CD4-positive, alpha-beta T cell treated with Interleukin-12 subunit alpha and Interleukin-12 subunit beta, for 1 hour (primary cell): ENCODE measurements at regions not wholly inside any gene's neighbourhood (a gene's known extent, or its start where the extent isn't known, plus 50 kb on each side); places are given as distances from the start of the nearest gene placed in this dataset.
A peak's percentile ranks its signal among the peaks of the same experiment; 100 is the strongest.

Experiments used
- DNase-seq: peaks from one replicate; pipeline ENCODE4 v3.0.0-alpha.2; 2020

- no peak for DNase-seq
Measured at GRCh38 chr21:26784974-26785373, 60.2 kb downstream of the ADAMTS1 start.

- no peak for DNase-seq
Measured at GRCh38 chr21:26783466-26784195, 61.6 kb downstream of the ADAMTS1 start.

- no peak for DNase-seq
Measured at GRCh38 chr21:26782747-26783146, 62.5 kb downstream of the ADAMTS1 start.

- no peak for DNase-seq
Measured at GRCh38 chr21:26782331-26782730, 62.9 kb downstream of the ADAMTS1 start.

- DNase-seq = no peak
Measured at GRCh38 chr21:26781331-26781730, 63.9 kb downstream of the ADAMTS1 start.

- DNase-seq = no peak
Measured at GRCh38 chr21:26777166-26777565, 68.0 kb downstream of the ADAMTS1 start.

GRCh38 chr21:26776310-26777021 is 68.7 kb downstream of the ADAMTS1 start:
- no peak for DNase-seq

- DNase-seq = no peak
Measured at GRCh38 chr21:26773058-26773457, 72.2 kb downstream of the ADAMTS1 start.

- peak; percentile 5 for DNase-seq
Measured at GRCh38 chr21:26769613-26770188, 75.5 kb downstream of the ADAMTS1 start.

GRCh38 chr21:26766826-26767325 is 78.3 kb downstream of the ADAMTS1 start:
- DNase-seq = no peak

- no peak for DNase-seq
Measured at GRCh38 chr21:26761174-26761915, 83.9 kb downstream of the ADAMTS1 start.

- DNase-seq = no peak
Measured at GRCh38 chr21:26759731-26760130, 85.5 kb downstream of the ADAMTS1 start.

- DNase-seq = no peak
Measured at GRCh38 chr21:26758083-26758880, 86.9 kb downstream of the ADAMTS1 start.

- no peak for DNase-seq
Measured at GRCh38 chr21:26756491-26757159, 88.6 kb downstream of the ADAMTS1 start.

- no peak for DNase-seq
Measured at GRCh38 chr21:26754853-26755252, 90.4 kb downstream of the ADAMTS1 start.

- no peak for DNase-seq
Measured at GRCh38 chr21:26753822-26754221, 91.4 kb downstream of the ADAMTS1 start.

GRCh38 chr21:26752849-26753248 is 92.4 kb downstream of the ADAMTS1 start:
- DNase-seq = no peak

- DNase-seq = no peak
Measured at GRCh38 chr21:26751305-26751704, 93.9 kb downstream of the ADAMTS1 start.

- DNase-seq = no peak
Measured at GRCh38 chr21:26748066-26748465, 97.1 kb downstream of the ADAMTS1 start.

GRCh38 chr21:26747216-26747615 is 98.0 kb downstream of the ADAMTS1 start:
- DNase-seq = no peak

- no peak for DNase-seq
Measured at GRCh38 chr21:26743524-26743923, 101.7 kb downstream of the ADAMTS1 start.

- no peak for DNase-seq
Measured at GRCh38 chr21:26739189-26739588, 106.0 kb downstream of the ADAMTS1 start.
